ENCODE measurements at regions not wholly inside any gene's neighbourhood (a gene's known extent, or its start where the extent isn't known, plus 50 kb on each side); places are given as distances from the start of the nearest gene placed in this dataset.

GRCh38 chr1:213419401-213420030, 368.5 kb downstream of the RPS6KC1 start:
- TF ChIP-seq CTCF (IDR thresholded peaks at IDR 0.05; ENCODE audit: low read length) (peak; percentile 11; the same call in 1 of the 2 replicates), EZH2 (IDR thresholded peaks at IDR 0.05; ENCODE audit: borderline replicate concordance, low read length) (no peak)

Measured in OCI-LY1 (cell line).